ENCODE measurements at regions not wholly inside any gene's neighbourhood (a gene's known extent, or its start where the extent isn't known, plus 50 kb on each side); places are given as distances from the start of the nearest gene placed in this dataset.

GRCh38 chr2:81650048-81650971 is 1345.8 kb upstream of the LRRTM1 start:
- Mint-ChIP-seq H3K27me3 (no peaks in the 10 kb centered on the region), H3K27ac (no peak overlapping the region), H3K36me3 (no peaks in the 10 kb centered on the region), H3K4me1 (no peaks in the 10 kb centered on the region), H3K4me3 (no peak overlapping the region), H3K9me3 (ENCODE audit: low read depth) (peaks cover 16% of the 10 kb centered on the region)
- DNase-seq (no peak), ATAC-seq (no peak)
- CTCF ChIA-PET, result no interaction called here

GRCh38 chr2:81648806-81649205 is 1344.3 kb upstream of the LRRTM1 start:
- Mint-ChIP-seq H3K27ac (no peak overlapping the region), H3K4me3 (no peak overlapping the region)

GRCh38 chr2:81648370-81648769 is 1343.8 kb upstream of the LRRTM1 start:
- no peak overlapping the region for H3K4me3 Mint-ChIP-seq
- CTCF ChIA-PET, result no interaction called here
- no peak for ATAC-seq

More at GRCh38 chr2:81648806-81649205, 1344.3 kb upstream of the LRRTM1 start:
- no peaks in the 10 kb centered on the region for H3K4me1 Mint-ChIP-seq
- no peak for ATAC-seq
- H3K27me3 Mint-ChIP-seq, result no peaks in the 10 kb centered on the region
- no peak for DNase-seq
- H3K36me3 Mint-ChIP-seq, result no peaks in the 10 kb centered on the region
- CTCF ChIA-PET, result no interaction called here
- peaks cover 18% of the 10 kb centered on the region for H3K9me3 Mint-ChIP-seq (ENCODE audit: low read depth)

DNA sequence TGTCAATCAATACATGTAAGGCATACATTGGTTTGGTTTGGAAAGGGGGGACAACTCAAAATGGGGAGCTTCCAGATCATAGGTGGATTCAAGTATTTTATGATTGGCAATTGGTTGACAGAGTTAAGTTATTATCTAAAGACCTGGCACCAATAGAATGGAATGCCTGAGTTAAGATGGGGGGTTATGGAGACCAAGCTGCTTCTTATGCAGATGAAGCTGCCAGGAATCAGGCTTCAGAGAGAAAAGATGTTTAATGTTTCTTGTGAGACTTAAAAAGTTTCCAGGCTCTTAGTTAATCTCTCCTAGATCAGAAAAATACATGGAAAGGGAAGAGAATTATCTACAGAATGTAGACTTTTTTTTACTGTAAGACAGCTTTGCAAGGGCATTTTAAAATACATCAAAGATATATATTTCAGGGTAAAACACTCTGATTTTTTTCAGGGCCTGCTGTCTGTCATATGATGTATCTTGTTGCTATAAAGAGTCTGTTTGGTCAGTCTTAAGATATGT is 1343.2 kb upstream of the LRRTM1 start:
- no peaks in the 10 kb centered on the region for H3K4me1 Mint-ChIP-seq
- DNase-seq, result no peak
- CTCF ChIA-PET, result no interaction called here
- H3K9me3 Mint-ChIP-seq (ENCODE audit: low read depth), result peaks cover 14% of the 10 kb centered on the region
- no peak overlapping the region for H3K27ac Mint-ChIP-seq
- no peaks in the 10 kb centered on the region for H3K27me3 Mint-ChIP-seq
- ATAC-seq, result no peak
- H3K36me3 Mint-ChIP-seq, result no peaks in the 10 kb centered on the region
- no peak overlapping the region for H3K4me3 Mint-ChIP-seq

More at GRCh38 chr2:81648370-81648769, 1343.8 kb upstream of the LRRTM1 start:
- DNase-seq, result no peak
- Mint-ChIP-seq H3K27me3 (no peaks in the 10 kb centered on the region), H3K27ac (no peak overlapping the region), H3K4me1 (no peaks in the 10 kb centered on the region), H3K36me3 (no peaks in the 10 kb centered on the region), H3K9me3 (ENCODE audit: low read depth) (peaks cover 14% of the 10 kb centered on the region)

- peaks cover 9% of the 10 kb centered on the region for H3K9me3 Mint-ChIP-seq (ENCODE audit: low read depth)
- no peaks in the 10 kb centered on the region for H3K36me3 Mint-ChIP-seq
- no peak for ATAC-seq
- no peaks in the 10 kb centered on the region for H3K4me1 Mint-ChIP-seq
- CTCF ChIA-PET, result no interaction called here
- H3K27ac Mint-ChIP-seq, result no peak overlapping the region
- DNase-seq, result no peak
- no peaks in the 10 kb centered on the region for H3K27me3 Mint-ChIP-seq
- H3K4me3 Mint-ChIP-seq, result no peak overlapping the region
Observed at GRCh38 chr2:81645745-81646301, 1341.3 kb upstream of the LRRTM1 start.

GRCh38 chr2:81644189-81644588 is 1339.6 kb upstream of the LRRTM1 start:
- H3K9me3 Mint-ChIP-seq (ENCODE audit: low read depth), result peaks cover 8% of the 10 kb centered on the region
- no peak overlapping the region for H3K4me3 Mint-ChIP-seq

GRCh38 chr2:81624825-81625224 is 1320.3 kb upstream of the LRRTM1 start:
- no peak overlapping the region for H3K27ac Mint-ChIP-seq
- no peak for ATAC-seq
- no peak overlapping the region for H3K4me3 Mint-ChIP-seq
- H3K4me1 Mint-ChIP-seq, result no peaks in the 10 kb centered on the region
- no peaks in the 10 kb centered on the region for H3K27me3 Mint-ChIP-seq
- CTCF ChIA-PET, result no interaction called here
- H3K9me3 Mint-ChIP-seq (ENCODE audit: low read depth), result peaks cover 14% of the 10 kb centered on the region
- no peak for DNase-seq
- no peaks in the 10 kb centered on the region for H3K36me3 Mint-ChIP-seq

More at GRCh38 chr2:81644189-81644588, 1339.6 kb upstream of the LRRTM1 start:
- Mint-ChIP-seq H3K27me3 (no peaks in the 10 kb centered on the region), H3K27ac (no peak overlapping the region), H3K36me3 (no peaks in the 10 kb centered on the region), H3K4me1 (no peaks in the 10 kb centered on the region)
- ATAC-seq (no peak), DNase-seq (no peak)
- CTCF ChIA-PET, result no interaction called here

DNA sequence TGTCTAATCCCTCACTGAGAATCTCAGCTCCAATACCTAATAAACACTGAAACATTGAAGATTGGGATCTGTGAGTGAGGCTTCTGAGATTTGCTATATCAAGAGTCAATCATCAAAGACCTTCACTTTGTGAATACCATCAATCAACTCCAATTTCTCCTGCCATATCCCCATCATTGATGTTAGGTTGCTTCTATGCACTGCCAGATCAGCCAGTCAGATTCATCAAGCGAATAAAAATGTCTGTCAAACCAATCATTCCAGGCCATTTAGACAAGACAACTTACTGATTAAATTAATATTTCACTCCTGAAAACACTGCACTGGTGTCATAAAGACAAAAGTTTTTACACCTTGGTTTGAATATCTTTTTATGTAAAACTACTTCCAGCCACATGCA is 1295.5 kb upstream of the LRRTM1 start:
- ATAC-seq (no peak), DNase-seq (no peak)
- CTCF ChIA-PET, result no interaction called here

GRCh38 chr2:81598453-81598852 is 1293.9 kb upstream of the LRRTM1 start:
- Mint-ChIP-seq H3K4me3 (no peak overlapping the region), H3K36me3 (no peaks in the 10 kb centered on the region), H3K27ac (no peak overlapping the region), H3K4me1 (no peaks in the 10 kb centered on the region), H3K27me3 (no peaks in the 10 kb centered on the region), H3K9me3 (ENCODE audit: low read depth) (peaks cover 9% of the 10 kb centered on the region)
- ATAC-seq (no peak), DNase-seq (no peak)
- CTCF ChIA-PET, result no interaction called here

More for the DNA sequence above, 1295.5 kb upstream of the LRRTM1 start:
- Mint-ChIP-seq H3K27me3 (no peaks in the 10 kb centered on the region), H3K36me3 (no peaks in the 10 kb centered on the region), H3K4me1 (no peaks in the 10 kb centered on the region), H3K4me3 (no peak overlapping the region), H3K27ac (no peak overlapping the region), H3K9me3 (ENCODE audit: low read depth) (peaks cover 10% of the 10 kb centered on the region)

- ATAC-seq (no peak), DNase-seq (no peak)
- Mint-ChIP-seq H3K36me3 (no peaks in the 10 kb centered on the region), H3K4me1 (no peaks in the 10 kb centered on the region), H3K9me3 (ENCODE audit: low read depth) (peaks cover 7% of the 10 kb centered on the region), H3K4me3 (no peak overlapping the region), H3K27me3 (no peaks in the 10 kb centered on the region), H3K27ac (no peak overlapping the region)
- CTCF ChIA-PET, result no interaction called here
Observed at GRCh38 chr2:81589406-81589805, 1284.9 kb upstream of the LRRTM1 start.

- H3K4me1 Mint-ChIP-seq, result no peaks in the 10 kb centered on the region
- H3K4me3 Mint-ChIP-seq, result no peak overlapping the region
- peaks cover 19% of the 10 kb centered on the region for H3K9me3 Mint-ChIP-seq (ENCODE audit: low read depth)
- no peaks in the 10 kb centered on the region for H3K36me3 Mint-ChIP-seq
- no peak overlapping the region for H3K27ac Mint-ChIP-seq
- DNase-seq (no peak), ATAC-seq (no peak)
- CTCF ChIA-PET, result no interaction called here
- H3K27me3 Mint-ChIP-seq, result no peaks in the 10 kb centered on the region
Observed at GRCh38 chr2:81583311-81584108, 1279.0 kb upstream of the LRRTM1 start.

DNA sequence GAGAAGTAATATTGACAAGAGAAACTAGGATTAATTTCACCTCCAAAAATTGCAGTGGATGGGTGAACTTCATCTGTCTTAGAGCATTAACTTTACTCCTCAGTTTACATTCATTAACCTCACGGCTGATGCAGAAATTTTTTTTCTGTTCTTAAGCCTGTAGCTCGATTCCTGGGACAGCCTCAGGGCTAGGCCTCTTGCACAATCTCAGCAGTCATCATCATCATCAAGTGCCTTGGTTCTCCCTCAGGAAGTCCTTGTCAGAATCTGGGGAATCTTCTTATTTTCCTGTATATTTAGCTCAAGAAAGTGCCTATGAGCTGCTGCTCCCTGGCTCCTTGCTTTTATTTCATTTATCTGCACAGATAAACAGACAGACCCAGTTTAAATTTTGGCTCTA is 1272.2 kb upstream of the LRRTM1 start:
- CTCF ChIA-PET, result no interaction called here

GRCh38 chr2:81551040-81551634 is 1246.6 kb upstream of the LRRTM1 start:
- ATAC-seq, result no peak
- CTCF ChIA-PET, result no interaction called here
- no peaks in the 10 kb centered on the region for H3K4me1 Mint-ChIP-seq
- H3K27ac Mint-ChIP-seq, result no peak overlapping the region
- no peaks in the 10 kb centered on the region for H3K27me3 Mint-ChIP-seq
- no peak overlapping the region for H3K4me3 Mint-ChIP-seq
- no peak for DNase-seq
- H3K36me3 Mint-ChIP-seq, result no peaks in the 10 kb centered on the region
- peaks cover 8% of the 10 kb centered on the region for H3K9me3 Mint-ChIP-seq (ENCODE audit: low read depth)

More for the DNA sequence above, 1272.2 kb upstream of the LRRTM1 start:
- no peak overlapping the region for H3K27ac Mint-ChIP-seq
- H3K4me3 Mint-ChIP-seq, result no peak overlapping the region
- no peaks in the 10 kb centered on the region for H3K36me3 Mint-ChIP-seq
- ATAC-seq (no peak), DNase-seq (no peak)
- no peaks in the 10 kb centered on the region for H3K4me1 Mint-ChIP-seq
- no peaks in the 10 kb centered on the region for H3K27me3 Mint-ChIP-seq
- peaks cover 21% of the 10 kb centered on the region for H3K9me3 Mint-ChIP-seq (ENCODE audit: low read depth)

Data from activated CD8-positive, alpha-beta memory T cell treated with anti-CD3 and anti-CD28 coated beads, Interleukin-2, amount 10 ng/mL, durations not matched to agents 7 days and 5 days (primary cell).